WTC11 (cell line): ENCODE measurements at regions not wholly inside any gene's neighbourhood (a gene's known extent, or its start where the extent isn't known, plus 50 kb on each side); places are given as distances from the start of the nearest gene placed in this dataset.

Source experiments
- ATF3 ChIP-seq: sonication (generic); formaldehyde crosslinking; conservative IDR thresholded peaks from 2 replicates; pipeline ENCODE4 v1.8.1; 2022; ENCODE audit warnings: mild to moderate bottlenecking, missing genetic modification reagents
- CBFB ChIP-seq: sonication (generic); formaldehyde crosslinking; IDR thresholded peaks from 2 replicates; pipeline ENCODE4 v1.8.1; 2022; ENCODE audit warnings: mild to moderate bottlenecking, low read depth, missing genetic modification reagents
- CTCF ChIP-seq: fragments of 200-600 bp; IDR thresholded peaks from 2 replicates; pipeline ENCODE4 v1.8.0; 2022; ENCODE audit warnings: antibody characterized with exemption
- E2F4 ChIP-seq: sonication (generic); formaldehyde crosslinking; IDR thresholded peaks from 2 replicates; pipeline ENCODE4 v1.8.1; 2022; ENCODE audit warnings: low read depth, mild to moderate bottlenecking, moderate library complexity, missing genetic modification reagents, borderline replicate concordance
- ESRRA ChIP-seq: sonication (generic); formaldehyde crosslinking; IDR thresholded peaks from 2 replicates; pipeline ENCODE4 v1.8.1; 2022; ENCODE audit warnings: mild to moderate bottlenecking, missing genetic modification reagents, borderline replicate concordance
- HMGXB4 ChIP-seq: sonication (generic); formaldehyde crosslinking; IDR thresholded peaks from 2 replicates; pipeline ENCODE4 v1.8.1; 2023; ENCODE audit warnings: mild to moderate bottlenecking, moderate library complexity, missing genetic modification reagents
- IRF2 ChIP-seq: sonication (generic); formaldehyde crosslinking; IDR thresholded peaks from 2 replicates; pipeline ENCODE4 v1.8.0; 2022; ENCODE audit warnings: low read depth, missing genetic modification reagents, borderline replicate concordance
- JUN ChIP-seq: sonication (generic); formaldehyde crosslinking; IDR thresholded peaks from 2 replicates; pipeline ENCODE4 v1.8.0; 2023; ENCODE audit warnings: mild to moderate bottlenecking, missing genetic modification reagents
- KAT7 ChIP-seq: sonication (generic); formaldehyde crosslinking; IDR thresholded peaks from 2 replicates; pipeline ENCODE4 v1.8.1; 2023; ENCODE audit warnings: missing genetic modification reagents, mild to moderate bottlenecking, borderline replicate concordance
- NFE2L1 ChIP-seq: sonication (generic); formaldehyde crosslinking; IDR thresholded peaks from 2 replicates; pipeline ENCODE4 v1.8.1; 2023; ENCODE audit warnings: missing genetic modification reagents
- STAT6 ChIP-seq: sonication (generic); formaldehyde crosslinking; conservative IDR thresholded peaks from 2 replicates; pipeline ENCODE4 v1.8.1; 2023; ENCODE audit warnings: mild to moderate bottlenecking, low read depth, missing genetic modification reagents, moderate library complexity
- TEAD4 ChIP-seq: sonication (generic); formaldehyde crosslinking; IDR thresholded peaks from 2 replicates; pipeline ENCODE4 v1.8.0; 2022; ENCODE audit warnings: mild to moderate bottlenecking, missing genetic modification reagents
- USF1 ChIP-seq: sonication (generic); formaldehyde crosslinking; IDR thresholded peaks from 2 replicates; pipeline ENCODE4 v1.8.0; 2022; ENCODE audit warnings: mild to moderate bottlenecking, missing genetic modification reagents
- ZNF512 ChIP-seq: sonication (generic); formaldehyde crosslinking; IDR thresholded peaks from 2 replicates; pipeline ENCODE4 v1.8.1; 2022; ENCODE audit warnings: missing genetic modification reagents, borderline replicate concordance

- TF ChIP-seq CTCF (no peak), E2F4 (CRISPR knock-in tag) (no peak), KAT7 (CRISPR knock-in tag) (no peak), STAT6 (no peak), JUN (CRISPR knock-in tag) (no peak), USF1 (no peak), HMGXB4 (CRISPR knock-in tag) (no peak), ATF3 (CRISPR knock-in tag) (no peak), NFE2L1 (CRISPR knock-in tag) (no peak), CBFB (no peak), ESRRA (CRISPR knock-in tag) (no peak), TEAD4 (CRISPR knock-in tag) (no peak), ZNF512 (no peak), IRF2 (CRISPR knock-in tag) (no peak)
Observed at GRCh38 chr4:158962393-158962792, 140.5 kb upstream of the RAPGEF2 start.
